ENCODE measurements at regions not wholly inside any gene's neighbourhood (a gene's known extent, or its start where the extent isn't known, plus 50 kb on each side); places are given as distances from the start of the nearest gene placed in this dataset.
"Not testable (repeated sequence)": the region's sequence is repeated elsewhere in the genome, so short reads cannot be mapped to it uniquely, and the experiment has no call there.

GRCh38 chr21:39004634-39005501 is 178.4 kb downstream of the PSMG1 start:
- TF ChIP-seq CTCF (IDR thresholded peaks at IDR 0.05), result no peak
- no peak overlapping the region for H3K4me3 ChIP-seq
- DNase-seq, result peak; percentile 73 to 83
- H3K9me3 ChIP-seq, result peaks cover 0 to 16% (median 0%) of the 10 kb centered on the region in 3 donors
- H3K4me1 ChIP-seq, result peaks cover 0 to 44% (median 29%) of the 10 kb centered on the region in 4 donors
- peak overlapping the region; percentile 75 to 81 for H3K27ac ChIP-seq
- intact Hi-C loops (cut with DNase I; ENCODE audit: low total_unique reads), result no loop called here
- no peaks in the 10 kb centered on the region for H3K27me3 ChIP-seq
- H3K36me3 ChIP-seq, result no peaks in the 10 kb centered on the region

- H3K36me3 ChIP-seq, result no peaks in the 10 kb centered on the region
- intact Hi-C loops (cut with DNase I; ENCODE audit: low total_unique reads), result no loop called here
- DNase-seq, result no peak
- peaks cover 0 to 16% (median 0%) of the 10 kb centered on the region in 3 donors for H3K9me3 ChIP-seq
- H3K27me3 ChIP-seq, result no peaks in the 10 kb centered on the region
- peaks cover 0 to 39% (median 29%) of the 10 kb centered on the region in 4 donors for H3K4me1 ChIP-seq
- H3K27ac ChIP-seq, result peak overlapping the region; percentile 75 to 81
- TF ChIP-seq CTCF (IDR thresholded peaks at IDR 0.05), result no peak
- H3K4me3 ChIP-seq, result no peak overlapping the region
Measured at GRCh38 chr21:39003982-39004633, 179.1 kb downstream of the PSMG1 start.

- intact Hi-C loops (cut with DNase I; ENCODE audit: low total_unique reads), result no loop called here
- no peak for TF ChIP-seq CTCF (IDR thresholded peaks at IDR 0.05)
- Histone ChIP-seq H3K4me1 (peaks cover 0 to 25% (median 19%) of the 10 kb centered on the region in 4 donors), H3K9me3 (peaks cover 0 to 13% (median 0%) of the 10 kb centered on the region in 3 donors), H3K4me3 (no peak overlapping the region), H3K27ac (no peak overlapping the region), H3K36me3 (no peaks in the 10 kb centered on the region), H3K27me3 (no peaks in the 10 kb centered on the region)
- no peak for DNase-seq
Measured at GRCh38 chr21:39001341-39001740, 181.9 kb downstream of the PSMG1 start.

- DNase-seq, result no peak
- Histone ChIP-seq H3K9me3 (peaks cover 0 to 4% (median 0%) of the 10 kb centered on the region in 3 donors), H3K27ac (no peak overlapping the region), H3K27me3 (no peaks in the 10 kb centered on the region), H3K36me3 (no peaks in the 10 kb centered on the region), H3K4me1 (peaks cover 0 to 19% (median 14%) of the 10 kb centered on the region in 4 donors), H3K4me3 (no peak overlapping the region)
- TF ChIP-seq CTCF (IDR thresholded peaks at IDR 0.05), result no peak
- intact Hi-C loops (cut with DNase I; ENCODE audit: low total_unique reads), result no loop called here
Measured at GRCh38 chr21:39000496-39000895, 182.8 kb downstream of the PSMG1 start.

- no peaks in the 10 kb centered on the region for H3K27me3 ChIP-seq
- H3K27ac ChIP-seq, result no peak overlapping the region
- intact Hi-C loops (cut with DNase I; ENCODE audit: low total_unique reads), result no loop called here
- TF ChIP-seq CTCF (IDR thresholded peaks at IDR 0.05), result no peak
- no peaks in the 10 kb centered on the region for H3K36me3 ChIP-seq
- H3K4me3 ChIP-seq, result no peak overlapping the region
- peaks cover 0 to 12% (median 7%) of the 10 kb centered on the region in 4 donors for H3K4me1 ChIP-seq
- H3K9me3 ChIP-seq, result no peaks in the 10 kb centered on the region
- no peak for DNase-seq
Measured at GRCh38 chr21:38999161-38999560, 184.1 kb downstream of the PSMG1 start.

- intact Hi-C loops (cut with DNase I; ENCODE audit: low total_unique reads); H3K4me3 ChIP-seq; H3K36me3 ChIP-seq; H3K9me3 ChIP-seq; H3K27ac ChIP-seq; DNase-seq; H3K27me3 ChIP-seq: not testable (repeated sequence)
- peaks cover 0 to 19% (median 12%) of the 10 kb centered on the region in 4 donors for H3K4me1 ChIP-seq
Measured at GRCh38 chr21:38998281-38998680, 185.0 kb downstream of the PSMG1 start.

- H3K27ac ChIP-seq; H3K4me3 ChIP-seq; DNase-seq; H3K36me3 ChIP-seq; H3K27me3 ChIP-seq; intact Hi-C loops (cut with DNase I; ENCODE audit: low total_unique reads); H3K9me3 ChIP-seq: not testable (repeated sequence)
- H3K4me1 ChIP-seq, result peaks cover 0 to 23% (median 17%) of the 10 kb centered on the region in 4 donors
Measured at GRCh38 chr21:38997843-38998175, 185.4 kb downstream of the PSMG1 start.
